NCI-H2107 (cell line): ENCODE measurements at regions not wholly inside any gene's neighbourhood (a gene's known extent, or its start where the extent isn't known, plus 50 kb on each side); places are given as distances from the start of the nearest gene placed in this dataset.
A peak's percentile ranks its signal among the peaks of the same experiment; 100 is the strongest.

Experiments used
- DNase-seq: peaks from one replicate; lab custom pipeline; 2025; lab: John Stamatoyannopoulos, UW

GRCh38 chr12:123100882-123101281 is 50.0 kb downstream of the PITPNM2 start:
- no peak for DNase-seq

GRCh38 chr12:123100450-123100849 is 50.4 kb downstream of the PITPNM2 start:
- DNase-seq: no peak

- DNase-seq: no peak
Observed at GRCh38 chr12:123099560-123100192, 51.2 kb downstream of the PITPNM2 start.

GRCh38 chr12:123098780-123099179 is 52.1 kb downstream of the PITPNM2 start:
- DNase-seq: no peak

- DNase-seq: no peak
Observed at GRCh38 chr12:123097561-123098084, 53.3 kb downstream of the PITPNM2 start.

GRCh38 chr12:123096741-123097140 is 54.1 kb downstream of the PITPNM2 start:
- no peak for DNase-seq

GRCh38 chr12:123096182-123096581 is 54.7 kb downstream of the PITPNM2 start:
- no peak for DNase-seq

- no peak for DNase-seq
Observed at GRCh38 chr12:123095078-123095881, 55.6 kb downstream of the PITPNM2 start.

GRCh38 chr12:123094349-123095077 is 56.4 kb downstream of the PITPNM2 start:
- DNase-seq: no peak

GRCh38 chr12:123092866-123093265 is 58.0 kb downstream of the PITPNM2 start:
- DNase-seq: no peak

GRCh38 chr12:123091230-123092150 is 59.4 kb downstream of the PITPNM2 start:
- DNase-seq: no peak

GRCh38 chr12:123089631-123090353 is 61.1 kb downstream of the PITPNM2 start:
- no peak for DNase-seq

- no peak for DNase-seq
Observed at GRCh38 chr12:123089140-123089539, 61.8 kb downstream of the PITPNM2 start.

GRCh38 chr12:123085730-123086487 is 65.0 kb downstream of the PITPNM2 start:
- DNase-seq: peak; percentile 36

- DNase-seq: no peak
Observed at GRCh38 chr12:123085066-123085465, 65.8 kb downstream of the PITPNM2 start.

GRCh38 chr12:123083661-123084571 is 67.0 kb downstream of the PITPNM2 start:
- no peak for DNase-seq

GRCh38 chr12:123080634-123081033 is 70.3 kb downstream of the PITPNM2 start:
- no peak for DNase-seq

- no peak for DNase-seq
Observed at GRCh38 chr12:123078531-123079155, 72.2 kb downstream of the PITPNM2 start.

GRCh38 chr12:123078120-123078465 is 72.8 kb downstream of the PITPNM2 start:
- DNase-seq: no peak
